Stomach (tissue), 8 donors: ENCODE measurements at regions not wholly inside any gene's neighbourhood (a gene's known extent, or its start where the extent isn't known, plus 50 kb on each side); places are given as distances from the start of the nearest gene placed in this dataset.

ENCODE experiments used
- DNase-seq, 2 donors: peaks; one replicate each; pipeline versions ENCODE4 v3.0.0 to v3.0.0-alpha.2; 2013 to 2019
- H3K27ac ChIP-seq, 5 donors: fragments of 200-600 bp in 4 of 5; sonication (generic) in 4 of 5; one replicate each; pipeline ENCODE4 v1.5.1; 2013 to 2019; ENCODE audit warnings: mild to moderate bottlenecking in 1 of 5, moderate library complexity in 1 of 5
- H3K27me3 ChIP-seq, 3 donors: fragments of 200-600 bp; sonication (generic); one replicate each; pipeline ENCODE4 v1.5.1; 2017 to 2019; ENCODE audit warnings: mixed run types in 1 of 3
- H3K36me3 ChIP-seq, 4 donors: fragments of 200-600 bp; sonication (generic); 1 replicate in 3 of 4; 2 replicates in 1 of 4; pipeline ENCODE4 v1.5.1; 2016 to 2019
- H3K4me1 ChIP-seq, 4 donors: fragments of 200-600 bp; sonication (generic); one replicate each; pipeline ENCODE4 v1.5.1; 2016 to 2019
- H3K4me3 ChIP-seq, 4 donors: fragments of 200-600 bp; sonication (generic) in 3 of 4; one replicate each; pipeline ENCODE4 v1.5.1; 2016 to 2019; ENCODE audit warnings: mild to moderate bottlenecking in 1 of 4
- H3K9me3 ChIP-seq, 4 donors: fragments of 200-600 bp; sonication (generic); one replicate each; pipeline ENCODE4 v1.5.1; 2016 to 2019
- EP300 ChIP-seq: sonication (generic); formaldehyde crosslinking; IDR thresholded peaks from one replicate; pipeline ENCODE4 v1.6.1; 2017; ENCODE audit warnings: antibody characterized with exemption
- POLR2A ChIP-seq, 4 donors: fragments of 450-650 bp; IDR thresholded peaks; one replicate each; pipeline ENCODE4 v1.6.1; 2016; ENCODE audit warnings: antibody characterized with exemption in 4 of 4, control low read depth in 2 of 4, mild to moderate bottlenecking in 1 of 4, moderate library complexity in 1 of 4
- POLR2AphosphoS5 ChIP-seq, 3 donors: sonication (generic); formaldehyde crosslinking; IDR thresholded peaks; one replicate each; pipeline ENCODE4 v1.6.1; 2016; ENCODE audit warnings: antibody characterized with exemption in 3 of 3
- WGBS, 5 donors: extraction: QIAGEN DNeasy Blood & Tissue Kit in 3 of 5; methylation state at CpG; one replicate each; pipeline versions ENCODE4 v1.1.5 to v1.1.7; 2013 to 2018; 5-methylcytosine and 5-hydroxymethylcytosine counted together
- intact Hi-C: fragments of 100-400 bp; cut with DNase I; formaldehyde crosslinking; loops from one replicate; pipeline ENCODE4 v1.15.1; 2023; ENCODE audit warnings: low total_unique reads
- TF ChIP-seq, protein P1 (sequence below), 7 experiments: fragments of 450-650 bp in 4 of 7; fragments of 200-600 bp in 3 of 7; sonication (generic) in 3 of 7; IDR thresholded peaks; one replicate each; pipeline ENCODE4 v1.5.1; 2016 to 2019; ENCODE audit warnings: antibody characterized with exemption in 7 of 7, control low read depth in 2 of 7, mild to moderate bottlenecking in 1 of 7
- donor health status: healthy with polysubstance abuse.
- donor health status: Bipolar disorder and iron deficiency.
- donor health status: healthy.

DNA sequence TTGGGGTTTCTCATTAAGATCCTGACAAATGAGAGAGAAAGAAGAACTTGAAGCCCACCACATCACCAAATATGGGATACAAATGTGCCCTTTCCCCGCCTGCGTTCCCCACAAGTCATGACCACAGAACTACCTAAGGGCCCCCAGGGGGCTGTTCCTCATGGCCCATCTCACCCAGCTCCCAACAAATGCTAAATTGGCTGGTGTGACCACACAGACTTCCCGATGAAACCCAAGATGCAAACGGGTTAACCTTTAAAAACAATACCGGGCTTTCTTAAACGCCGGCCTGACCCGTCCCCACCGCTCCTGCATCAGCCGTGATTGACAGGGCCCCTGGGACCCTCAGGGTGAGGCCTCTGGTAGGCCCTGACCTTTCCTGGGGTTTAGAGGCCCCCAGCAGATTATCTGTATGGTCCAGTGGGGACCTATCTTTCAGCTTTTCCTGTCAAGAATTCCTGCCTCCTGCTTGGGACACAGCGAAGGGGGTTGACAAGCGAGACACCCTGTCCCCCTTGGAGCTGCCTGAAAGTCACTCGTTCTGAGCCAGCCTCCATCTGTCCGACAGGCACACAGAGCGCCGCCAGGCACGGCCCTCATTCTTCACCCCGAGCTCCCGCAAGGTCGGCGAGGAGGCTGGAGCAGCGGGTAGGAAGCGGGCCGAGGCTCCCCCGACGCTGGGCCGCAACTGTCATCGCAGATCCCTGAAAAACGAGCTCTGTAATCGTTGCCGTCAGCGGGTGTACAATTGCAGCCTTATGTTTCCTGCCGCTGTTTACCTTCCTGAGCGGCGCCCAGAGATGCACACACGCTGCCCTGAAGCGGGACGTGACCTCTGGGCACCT, 300.1 kb downstream of the FOXL1 start:
- DNase-seq = peak in 1 of 2 donors; percentile 37
- 41 to 60% (median 52%) methylated on average over 13 to 38 of the region's 38 CpGs for WGBS, 5 donors
- Histone ChIP-seq H3K36me3 (no peaks in the 10 kb centered on the region), H3K4me3 (no peak overlapping the region), H3K27ac (no peak overlapping the region), H3K9me3 (peaks cover 0 to 5% (median 0%) of the 10 kb centered on the region in 4 donors), H3K4me1 (no peaks in the 10 kb centered on the region), H3K27me3 (peaks cover 0 to 95% (median 36%) of the 10 kb centered on the region in 3 donors)
- no peak for TF ChIP-seq POLR2AphosphoS5 (IDR thresholded peaks at IDR 0.05)
- no peak for TF ChIP-seq EP300
- no peak for TF ChIP-seq POLR2A (IDR thresholded peaks at IDR 0.05)
- TF ChIP-seq, protein P1, sequence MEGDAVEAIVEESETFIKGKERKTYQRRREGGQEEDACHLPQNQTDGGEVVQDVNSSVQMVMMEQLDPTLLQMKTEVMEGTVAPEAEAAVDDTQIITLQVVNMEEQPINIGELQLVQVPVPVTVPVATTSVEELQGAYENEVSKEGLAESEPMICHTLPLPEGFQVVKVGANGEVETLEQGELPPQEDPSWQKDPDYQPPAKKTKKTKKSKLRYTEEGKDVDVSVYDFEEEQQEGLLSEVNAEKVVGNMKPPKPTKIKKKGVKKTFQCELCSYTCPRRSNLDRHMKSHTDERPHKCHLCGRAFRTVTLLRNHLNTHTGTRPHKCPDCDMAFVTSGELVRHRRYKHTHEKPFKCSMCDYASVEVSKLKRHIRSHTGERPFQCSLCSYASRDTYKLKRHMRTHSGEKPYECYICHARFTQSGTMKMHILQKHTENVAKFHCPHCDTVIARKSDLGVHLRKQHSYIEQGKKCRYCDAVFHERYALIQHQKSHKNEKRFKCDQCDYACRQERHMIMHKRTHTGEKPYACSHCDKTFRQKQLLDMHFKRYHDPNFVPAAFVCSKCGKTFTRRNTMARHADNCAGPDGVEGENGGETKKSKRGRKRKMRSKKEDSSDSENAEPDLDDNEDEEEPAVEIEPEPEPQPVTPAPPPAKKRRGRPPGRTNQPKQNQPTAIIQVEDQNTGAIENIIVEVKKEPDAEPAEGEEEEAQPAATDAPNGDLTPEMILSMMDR (IDR thresholded peaks at IDR 0.05) = no peak
- intact Hi-C loops = no loop called here

DNA sequence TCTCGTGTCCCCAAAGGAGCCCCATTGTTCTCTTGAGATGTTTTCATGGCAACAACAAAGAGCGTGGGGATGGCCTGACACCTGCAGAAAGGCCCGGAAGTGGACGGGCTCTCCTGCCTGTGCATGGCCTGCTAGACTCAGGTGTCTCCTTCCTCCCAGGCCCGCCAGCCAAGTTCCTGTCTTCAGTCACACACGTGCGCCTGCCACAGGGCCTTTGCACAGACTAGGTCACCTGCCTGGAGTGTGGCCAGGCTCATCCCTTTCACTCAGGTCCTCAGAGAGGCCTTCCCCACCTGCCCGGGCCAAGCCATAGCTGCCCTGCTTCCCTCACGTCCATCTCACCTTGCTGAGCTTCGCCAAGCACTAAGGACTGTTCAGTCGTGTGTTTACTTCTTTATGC, 300.9 kb downstream of the FOXL1 start:
- H3K27ac ChIP-seq = no peak overlapping the region
- H3K4me3 ChIP-seq = no peak overlapping the region
- no peaks in the 10 kb centered on the region for H3K36me3 ChIP-seq
- no peak for DNase-seq
- WGBS, 5 donors = 83 to 91% (median 86%) methylated on average over 11 of the region's 11 CpGs
- intact Hi-C loops = no loop called here
- H3K4me1 ChIP-seq = no peaks in the 10 kb centered on the region
- H3K9me3 ChIP-seq = no peaks in the 10 kb centered on the region
- H3K27me3 ChIP-seq = peaks cover 0 to 95% (median 36%) of the 10 kb centered on the region in 3 donors
- TF ChIP-seq EP300 = no peak
- TF ChIP-seq, protein P1 (IDR thresholded peaks at IDR 0.05) = no peak
- TF ChIP-seq POLR2AphosphoS5 (IDR thresholded peaks at IDR 0.05) = no peak
- TF ChIP-seq POLR2A (IDR thresholded peaks at IDR 0.05) = no peak

DNA sequence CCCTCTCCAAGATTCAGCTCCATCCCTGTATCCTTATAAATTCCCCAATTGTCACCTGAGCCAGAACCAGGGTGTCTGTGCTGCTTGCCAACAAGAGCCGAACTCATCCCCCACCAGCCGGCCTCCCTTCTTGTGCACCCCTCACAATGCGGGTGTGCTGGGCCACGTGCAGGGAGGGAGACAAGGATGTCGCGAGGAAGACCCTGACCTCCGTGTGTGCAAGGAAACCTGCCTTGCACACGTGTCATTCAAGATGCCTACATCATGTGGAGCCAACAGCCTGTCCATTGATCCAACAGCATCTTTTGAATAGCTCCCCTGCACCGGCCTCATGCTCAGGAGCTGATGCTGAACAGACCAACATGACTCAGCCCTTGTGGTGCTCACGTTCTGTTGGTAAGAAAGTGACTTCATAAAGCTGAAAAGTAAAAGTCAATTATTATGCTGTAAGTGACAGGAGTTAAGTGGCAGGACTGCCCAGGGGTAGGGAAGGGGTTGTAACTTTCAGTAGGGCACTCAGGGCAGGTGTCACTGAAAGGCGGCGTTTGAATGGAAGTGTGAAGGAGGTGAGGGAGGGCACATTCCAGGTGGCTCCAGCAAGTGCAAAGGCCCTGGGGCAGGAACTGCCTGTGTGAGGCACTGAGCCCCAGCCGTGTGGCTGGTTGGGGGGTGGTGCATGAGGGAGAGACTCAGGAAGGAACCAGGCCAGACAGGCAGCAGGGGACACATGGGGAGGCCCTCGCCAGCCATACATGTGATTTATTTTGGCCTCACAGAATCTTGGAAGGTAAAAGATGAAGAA, 302.2 kb downstream of the FOXL1 start:
- H3K4me3 ChIP-seq = no peak overlapping the region
- no peak overlapping the region for H3K27ac ChIP-seq
- no peaks in the 10 kb centered on the region for H3K36me3 ChIP-seq
- TF ChIP-seq, protein P1 (IDR thresholded peaks at IDR 0.05) = no peak
- TF ChIP-seq EP300 = no peak
- TF ChIP-seq POLR2AphosphoS5 (IDR thresholded peaks at IDR 0.05) = no peak
- no peak for TF ChIP-seq POLR2A (IDR thresholded peaks at IDR 0.05)
- no peak for DNase-seq
- H3K4me1 ChIP-seq = no peaks in the 10 kb centered on the region
- H3K9me3 ChIP-seq = no peaks in the 10 kb centered on the region
- 80 to 86% (median 81%) methylated on average over 14 of the region's 14 CpGs for WGBS, 5 donors
- intact Hi-C loops = no loop called here
- peaks cover 0 to 95% (median 31%) of the 10 kb centered on the region in 3 donors for H3K27me3 ChIP-seq

DNA sequence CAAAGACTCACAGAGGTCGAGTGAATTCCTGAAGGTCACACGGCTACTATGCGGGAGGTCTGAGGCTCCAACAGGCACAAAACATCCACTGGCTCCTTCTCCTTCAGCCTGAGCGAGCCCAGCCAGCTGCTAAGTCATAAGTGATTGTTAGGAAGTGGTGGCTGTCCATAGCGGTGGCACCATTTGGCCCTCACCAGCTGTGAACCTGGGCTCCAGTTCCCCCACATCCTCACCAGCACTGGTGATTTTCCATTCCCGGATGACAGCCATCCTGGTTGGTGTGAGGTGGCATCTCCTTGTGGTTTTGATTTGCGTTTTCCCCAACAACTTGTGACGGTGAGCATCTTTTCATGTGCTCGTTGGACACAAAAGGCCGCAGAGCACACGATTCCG, 302.8 kb downstream of the FOXL1 start:
- no peaks in the 10 kb centered on the region for H3K36me3 ChIP-seq
- TF ChIP-seq, protein P1 (IDR thresholded peaks at IDR 0.05) = no peak
- TF ChIP-seq EP300 = no peak
- no peak for TF ChIP-seq POLR2A (IDR thresholded peaks at IDR 0.05)
- DNase-seq = no peak
- intact Hi-C loops = no loop called here
- WGBS, 5 donors = 82 to 91% (median 87%) methylated on average over 12 of the region's 12 CpGs
- H3K27ac ChIP-seq = no peak overlapping the region
- peaks cover 0 to 95% (median 31%) of the 10 kb centered on the region in 3 donors for H3K27me3 ChIP-seq
- H3K9me3 ChIP-seq = no peaks in the 10 kb centered on the region
- H3K4me3 ChIP-seq = no peak overlapping the region
- no peaks in the 10 kb centered on the region for H3K4me1 ChIP-seq
